ENCODE measurements at regions not wholly inside any gene's neighbourhood (a gene's known extent, or its start where the extent isn't known, plus 50 kb on each side); places are given as distances from the start of the nearest gene placed in this dataset.

GRCh38 chr3:187945374-187945773, 200.1 kb upstream of the BCL6 start:
- H3K9me3 ChIP-seq, result no peaks in the 10 kb centered on the region
- BruUV-seq (replicated peaks), result no TSS peak
- no peak for DNase-seq
- H3K4me3 ChIP-seq (ENCODE audit: low read depth, low read length), result no peak overlapping the region
- no peaks in the 10 kb centered on the region for H3K36me3 ChIP-seq (ENCODE audit: control insufficient read depth, insufficient read depth, low read length)
- ChIA-PET CTCF (no interaction called here), POLR2A (no interaction called here)
- Mint-ChIP-seq H3K27me3 (ENCODE audit: insufficient read depth, unreplicated experiment) (no peaks in the 10 kb centered on the region), H3K4me1 (ENCODE audit: low read depth, unreplicated experiment) (peaks cover 7% of the 10 kb centered on the region), H3K27ac (ENCODE audit: unreplicated experiment) (no peak overlapping the region), H3K4me3 (ENCODE audit: unreplicated experiment) (no peak overlapping the region), H3K9me3 (ENCODE audit: unreplicated experiment) (no peaks in the 10 kb centered on the region), H3K36me3 (ENCODE audit: insufficient read depth, unreplicated experiment) (no peaks in the 10 kb centered on the region)
- peaks cover 21% of the 10 kb centered on the region for H3K4me1 ChIP-seq
- intact Hi-C loops (cut with micrococcal nuclease; ENCODE audit: unreplicated experiment), result no loop called here
- H3K27me3 ChIP-seq (replicated peaks; ENCODE audit: control insufficient read depth, insufficient read depth, low read length), result no peaks in the 10 kb centered on the region
- TF ChIP-seq CTCF (IDR thresholded peaks at IDR 0.05; ENCODE audit: insufficient read depth in 1 of 2, low read depth in 1 of 2, low read length in 1 of 2, severe bottlenecking in 1 of 2, unreplicated experiment in 1 of 2), result no peak

- no peak overlapping the region for H3K4me3 ChIP-seq (ENCODE audit: low read depth, low read length)
- CTCF ChIA-PET, result no interaction called here
- DNase-seq, result no peak
- peaks cover 7% of the 10 kb centered on the region for H3K4me1 Mint-ChIP-seq (ENCODE audit: low read depth, unreplicated experiment)
- H3K9me3 ChIP-seq, result no peaks in the 10 kb centered on the region
- no peak overlapping the region for H3K4me3 Mint-ChIP-seq (ENCODE audit: unreplicated experiment)
- no TSS peak for BruUV-seq (replicated peaks)
- no peak overlapping the region for H3K27ac Mint-ChIP-seq (ENCODE audit: unreplicated experiment)
- TF ChIP-seq CTCF (IDR thresholded peaks at IDR 0.05; ENCODE audit: insufficient read depth in 1 of 2, low read depth in 1 of 2, low read length in 1 of 2, severe bottlenecking in 1 of 2, unreplicated experiment in 1 of 2), result no peak
- intact Hi-C loops (cut with micrococcal nuclease; ENCODE audit: unreplicated experiment), result no loop called here
- H3K27me3 Mint-ChIP-seq (ENCODE audit: insufficient read depth, unreplicated experiment), result no peaks in the 10 kb centered on the region
- H3K4me1 ChIP-seq, result peaks cover 21% of the 10 kb centered on the region
- no peaks in the 10 kb centered on the region for H3K9me3 Mint-ChIP-seq (ENCODE audit: unreplicated experiment)
- no peaks in the 10 kb centered on the region for H3K36me3 ChIP-seq (ENCODE audit: control insufficient read depth, insufficient read depth, low read length)
- no peaks in the 10 kb centered on the region for H3K36me3 Mint-ChIP-seq (ENCODE audit: insufficient read depth, unreplicated experiment)
- no peaks in the 10 kb centered on the region for H3K27me3 ChIP-seq (replicated peaks; ENCODE audit: control insufficient read depth, insufficient read depth, low read length)
- POLR2A ChIA-PET, result interaction anchor here (1.1 kb wide), 1 partner anchor 9 kb away, joined by 3 read pairs; no protein-coding TSS in a partner anchor
Observed at GRCh38 chr3:187946163-187946691, 201.0 kb upstream of the BCL6 start.

GRCh38 chr3:187946981-187947380, 201.7 kb upstream of the BCL6 start:
- no TSS peak for BruUV-seq (replicated peaks)
- POLR2A ChIA-PET, result interaction anchor here (1.1 kb wide), 1 partner anchor 8 kb away, joined by 3 read pairs; no protein-coding TSS in a partner anchor
- no peak for DNase-seq

More at GRCh38 chr3:187946981-187947380, 201.7 kb upstream of the BCL6 start:
- Mint-ChIP-seq H3K27ac (ENCODE audit: unreplicated experiment) (no peak overlapping the region), H3K4me1 (ENCODE audit: low read depth, unreplicated experiment) (peaks cover 7% of the 10 kb centered on the region), H3K9me3 (ENCODE audit: unreplicated experiment) (no peaks in the 10 kb centered on the region), H3K36me3 (ENCODE audit: insufficient read depth, unreplicated experiment) (no peaks in the 10 kb centered on the region), H3K27me3 (ENCODE audit: insufficient read depth, unreplicated experiment) (no peaks in the 10 kb centered on the region), H3K4me3 (ENCODE audit: unreplicated experiment) (no peak overlapping the region)
- Histone ChIP-seq H3K9me3 (no peaks in the 10 kb centered on the region), H3K27me3 (replicated peaks; ENCODE audit: control insufficient read depth, insufficient read depth, low read length) (no peaks in the 10 kb centered on the region), H3K4me3 (ENCODE audit: low read depth, low read length) (no peak overlapping the region), H3K4me1 (peaks cover 21% of the 10 kb centered on the region), H3K36me3 (ENCODE audit: control insufficient read depth, insufficient read depth, low read length) (no peaks in the 10 kb centered on the region)
- no peak for TF ChIP-seq CTCF (IDR thresholded peaks at IDR 0.05; ENCODE audit: insufficient read depth in 1 of 2, low read depth in 1 of 2, low read length in 1 of 2, severe bottlenecking in 1 of 2, unreplicated experiment in 1 of 2)
- intact Hi-C loops (cut with micrococcal nuclease; ENCODE audit: unreplicated experiment), result no loop called here
- CTCF ChIA-PET, result no interaction called here

All from Caco-2 (cell line).